ENCODE measurements at regions not wholly inside any gene's neighbourhood (a gene's known extent, or its start where the extent isn't known, plus 50 kb on each side); places are given as distances from the start of the nearest gene placed in this dataset.

DNA sequence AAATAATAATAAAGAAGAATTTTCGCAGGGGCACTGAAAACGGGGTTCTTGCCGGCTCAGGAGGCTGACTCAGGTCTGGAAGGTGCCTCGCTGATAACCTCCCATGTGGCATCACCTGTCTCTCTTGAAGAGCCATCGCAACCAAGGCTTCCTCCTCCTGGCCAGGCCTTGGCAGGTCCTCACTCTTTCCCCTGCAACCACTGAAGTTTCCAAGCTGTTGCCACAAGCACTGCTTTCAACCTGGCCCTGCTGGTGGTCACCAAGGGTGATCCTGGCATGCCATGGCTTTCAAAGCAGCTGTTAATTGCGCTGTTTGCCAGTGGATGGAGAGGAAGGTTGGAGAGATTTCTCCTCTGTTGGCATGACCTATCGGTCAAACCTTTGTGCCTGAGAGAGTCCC, 163.6 kb upstream of the COPS8 start:
- no peak for DNase-seq (ENCODE audit: low read depth in 2 of 2)

DNA sequence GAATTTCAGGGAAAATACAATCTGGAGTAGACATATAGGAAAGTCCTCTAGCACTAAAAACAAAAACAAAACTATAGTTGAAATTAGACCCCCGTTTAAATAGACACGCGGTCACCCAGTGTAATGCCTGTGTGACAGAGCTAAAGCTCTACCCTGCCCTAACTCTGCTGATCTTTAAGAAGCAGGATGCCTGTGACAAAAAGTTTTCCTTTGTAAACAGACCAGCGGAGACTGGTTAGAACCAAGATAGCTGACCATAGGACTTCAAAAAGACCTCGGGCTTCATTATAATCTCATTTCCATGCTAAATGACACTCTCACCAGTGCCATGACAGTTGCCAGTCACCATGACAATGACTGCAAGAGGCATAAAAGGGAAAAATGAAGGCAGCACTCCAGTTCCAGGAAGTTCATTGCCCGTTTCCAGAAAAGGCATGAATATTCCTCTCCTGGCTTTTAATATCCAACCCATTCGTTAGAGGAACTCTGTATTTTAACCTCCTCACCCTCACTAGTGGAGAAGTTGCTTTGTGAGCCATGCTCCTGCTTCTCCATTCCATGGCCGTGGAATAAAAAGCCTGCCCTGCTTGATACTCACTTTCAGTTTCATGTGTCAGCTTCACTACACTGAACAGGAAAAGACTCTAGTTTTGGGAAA, 157.2 kb upstream of the COPS8 start:
- no peak for DNase-seq (ENCODE audit: low read depth in 2 of 2)

DNA sequence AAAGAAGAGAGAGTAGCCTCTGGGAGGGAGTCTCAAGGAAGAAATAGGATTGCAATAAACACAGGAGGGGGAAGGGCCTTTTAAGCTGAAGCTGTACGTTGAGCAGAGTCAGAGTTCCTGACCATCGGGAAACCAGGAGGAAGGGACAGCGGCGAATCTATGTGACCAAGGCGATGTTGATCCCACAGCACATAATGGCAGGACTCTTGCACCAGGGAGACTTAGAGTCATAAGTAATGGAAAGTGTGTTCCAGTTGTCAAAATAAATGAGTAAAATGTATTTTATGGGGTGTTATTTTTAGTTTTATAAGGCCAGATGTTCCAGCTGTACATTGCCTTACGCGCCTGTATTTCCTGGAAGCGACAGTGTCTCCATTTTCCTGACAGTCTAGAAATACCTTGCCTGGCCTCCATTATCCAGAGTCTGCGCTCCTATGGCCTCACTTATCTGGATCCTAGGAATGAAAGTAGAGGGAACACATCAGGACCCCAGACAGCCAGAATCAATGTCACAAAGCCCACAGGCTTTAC, 152.8 kb upstream of the COPS8 start:
- DNase-seq (ENCODE audit: low read depth in 2 of 2), result no peak

DNA sequence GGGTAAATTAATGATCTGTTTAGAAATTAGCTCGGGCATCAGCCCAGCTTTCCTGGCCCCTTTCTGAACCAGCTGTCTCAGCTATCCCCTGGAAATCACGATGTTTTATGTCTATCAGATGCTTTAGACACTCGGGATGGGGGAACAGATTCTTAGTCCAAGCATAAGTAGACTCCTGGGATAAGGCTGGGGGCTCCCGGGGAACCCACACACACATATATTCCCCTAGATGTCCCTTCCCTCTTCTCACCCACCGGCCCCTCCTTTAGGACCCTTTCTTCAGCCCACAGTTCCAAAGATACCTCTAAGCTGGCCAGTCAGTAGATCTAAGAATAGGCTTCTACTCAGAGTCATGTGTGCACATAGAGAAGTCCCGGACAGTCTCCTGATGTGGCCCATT, 151.5 kb upstream of the COPS8 start:
- no peak for DNase-seq (ENCODE audit: low read depth in 2 of 2)

DNA sequence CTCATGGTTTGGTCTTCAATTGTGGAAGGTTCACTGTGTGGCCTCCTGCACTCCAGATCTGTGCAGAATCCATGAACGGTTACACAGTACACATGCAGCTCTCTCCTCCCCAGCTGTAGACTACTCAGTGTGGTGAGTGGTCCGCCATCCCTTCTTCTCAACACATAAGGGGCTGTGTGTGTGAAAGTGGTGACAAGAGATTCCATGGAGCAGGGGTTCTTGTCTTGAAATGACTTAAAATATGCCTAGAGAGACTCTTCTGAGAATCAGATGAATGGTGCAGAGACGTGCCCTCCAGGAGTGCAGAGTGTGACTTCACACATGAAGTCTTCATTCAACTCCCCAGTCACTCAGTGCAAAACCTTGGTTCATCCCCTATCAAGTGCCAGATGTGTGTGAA, 151.0 kb upstream of the COPS8 start:
- DNase-seq (ENCODE audit: low read depth in 2 of 2), result no peak

DNA sequence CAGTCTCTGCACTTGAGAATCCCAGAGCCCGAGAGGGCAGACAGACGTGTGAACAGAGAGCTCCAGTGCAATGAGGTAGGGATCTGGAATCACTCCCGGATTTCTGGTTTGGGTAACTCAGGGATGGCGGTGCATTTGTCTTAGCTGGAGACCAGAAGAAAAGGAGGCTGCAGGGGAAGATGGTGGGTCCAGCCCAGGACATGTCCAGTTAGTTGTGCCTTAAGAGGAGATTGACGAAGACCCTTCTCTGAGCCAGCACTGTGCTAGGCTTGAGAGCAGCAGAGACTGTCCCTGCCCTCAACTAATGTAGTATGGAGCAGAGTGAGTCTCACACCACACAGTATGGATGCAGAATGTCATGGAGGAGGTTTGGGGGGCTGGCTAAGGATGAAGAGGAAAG, 150.6 kb upstream of the COPS8 start:
- no peak for DNase-seq (ENCODE audit: low read depth in 2 of 2)

DNA sequence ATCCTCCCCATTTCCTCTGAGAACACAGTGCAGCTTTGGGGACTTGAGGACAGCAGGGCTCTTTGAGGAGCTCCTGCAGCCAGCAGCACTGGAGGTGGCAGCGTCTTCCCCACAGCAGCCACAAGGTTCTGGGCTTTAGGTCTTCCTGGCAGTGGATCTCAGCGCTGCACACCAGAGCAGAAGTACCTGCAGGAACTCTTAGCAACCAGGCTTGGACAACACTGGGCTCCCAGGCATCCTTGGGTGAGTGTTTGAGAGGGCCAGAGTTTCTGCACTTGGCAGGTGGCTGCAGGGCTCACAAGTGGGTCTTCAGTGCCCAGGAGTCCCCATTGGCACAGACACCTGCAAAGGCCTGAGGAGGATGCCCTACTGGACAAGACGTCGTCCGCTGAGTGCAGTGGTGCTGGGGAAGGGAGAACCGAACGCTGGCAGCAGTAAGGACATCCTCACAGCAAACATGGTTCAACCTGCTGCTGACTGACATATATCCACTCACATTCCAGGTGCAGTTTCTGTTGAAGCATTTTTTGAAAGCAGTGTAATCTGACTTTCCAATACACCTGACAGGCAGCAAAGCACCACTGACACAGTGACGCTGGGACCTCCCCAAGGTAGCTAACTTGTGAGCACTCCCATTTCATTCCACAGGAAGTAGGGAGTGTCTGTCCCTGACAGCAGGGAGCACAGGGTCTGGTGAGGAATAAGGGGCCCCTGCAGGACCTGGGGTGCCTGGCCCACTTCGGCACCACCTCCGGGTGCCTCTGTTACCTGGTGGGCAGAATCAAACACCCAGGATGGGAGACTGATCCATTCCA, 149.9 kb upstream of the COPS8 start:
- no peak for DNase-seq (ENCODE audit: low read depth in 2 of 2)

DNA sequence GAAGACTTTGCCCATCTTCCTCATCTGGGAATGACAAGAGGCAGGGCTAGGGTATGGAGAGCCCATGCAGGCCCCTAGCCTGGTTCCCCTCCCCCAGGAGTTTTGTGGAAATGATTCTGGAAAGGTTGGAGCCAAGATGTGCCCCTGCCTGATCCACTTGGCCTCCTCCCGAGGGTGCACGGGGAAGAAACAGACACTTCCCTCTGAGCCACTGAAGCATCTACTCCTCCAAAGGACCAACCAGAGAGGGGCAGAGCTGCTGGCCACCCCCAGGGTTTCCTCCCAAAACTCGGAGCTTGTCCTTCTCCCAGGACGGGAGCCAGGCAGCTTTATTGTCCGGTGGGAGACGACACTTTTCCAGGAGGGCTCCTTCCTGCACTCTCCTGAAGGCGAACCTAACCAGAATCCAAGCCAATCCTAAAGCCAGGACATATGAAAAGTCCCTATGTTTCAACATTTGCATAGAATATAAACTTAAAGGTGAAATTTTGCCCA, 149.2 kb upstream of the COPS8 start:
- no peak for DNase-seq (ENCODE audit: low read depth in 2 of 2)

DNA sequence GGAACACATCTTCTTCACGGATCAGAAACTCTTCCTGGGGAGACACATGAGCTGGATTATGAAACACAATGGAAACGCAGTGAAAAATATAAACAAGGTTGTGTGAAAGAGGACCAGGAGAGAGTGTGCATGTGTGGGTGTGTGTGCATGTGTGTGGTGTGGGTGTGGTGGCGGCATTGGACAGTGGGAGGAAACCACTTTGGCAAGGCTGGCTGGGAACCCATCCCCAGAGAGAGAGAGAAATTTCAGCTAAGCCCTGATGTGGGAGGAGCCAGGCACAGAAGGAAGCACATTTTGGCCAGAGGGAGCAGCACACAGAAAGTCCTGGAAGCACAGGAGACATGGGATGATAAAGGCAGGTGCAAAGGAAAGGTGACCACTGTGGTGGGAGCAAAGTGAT, 147.6 kb upstream of the COPS8 start:
- no peak for DNase-seq (ENCODE audit: low read depth in 2 of 2)

DNA sequence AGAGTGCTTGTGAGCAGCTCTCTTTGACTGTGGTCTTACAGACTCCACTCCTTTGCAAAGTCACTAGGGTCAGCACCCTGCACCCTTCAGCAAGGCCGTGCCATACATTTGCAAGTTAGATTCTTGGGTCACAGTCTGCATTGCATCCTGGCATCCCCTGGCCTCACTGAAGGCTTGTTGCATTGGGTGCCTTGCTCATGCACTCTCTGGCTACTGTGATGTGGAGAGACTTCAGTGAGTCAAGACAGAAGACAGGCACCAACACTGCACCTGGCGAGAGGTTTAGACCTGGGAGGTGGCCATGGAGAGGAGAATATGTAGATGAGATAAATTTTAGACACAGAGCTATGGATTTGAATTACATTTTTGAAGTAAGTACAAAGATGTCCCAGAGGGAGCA, 146.4 kb upstream of the COPS8 start:
- DNase-seq (ENCODE audit: low read depth in 2 of 2), result no peak

DNA sequence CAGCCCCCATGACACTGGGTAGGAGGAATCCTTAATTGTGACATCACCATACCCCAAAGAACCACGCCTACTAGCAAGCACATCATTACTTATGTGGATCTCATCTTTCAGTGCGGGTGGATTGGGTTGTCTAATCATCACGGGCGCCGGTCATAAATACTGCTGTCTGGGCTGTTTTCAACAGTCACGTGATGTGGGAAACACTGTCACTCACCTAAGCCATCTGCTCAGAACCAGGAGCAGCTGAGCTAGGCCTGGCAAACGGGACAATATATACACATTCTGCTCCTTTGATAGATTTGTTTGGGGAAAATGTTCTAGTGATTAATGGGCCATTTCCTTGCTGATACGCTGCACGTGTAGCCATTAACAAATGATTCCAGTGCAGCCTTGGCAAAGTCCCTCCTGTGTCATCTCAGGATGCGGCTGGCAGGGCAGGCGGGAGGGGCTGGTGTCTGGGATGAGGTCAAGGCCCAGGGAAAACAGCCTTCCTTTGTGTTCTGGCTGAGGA, 145.9 kb upstream of the COPS8 start:
- peak; percentile 54 to 55 for DNase-seq (ENCODE audit: low read depth in 2 of 2)

DNA sequence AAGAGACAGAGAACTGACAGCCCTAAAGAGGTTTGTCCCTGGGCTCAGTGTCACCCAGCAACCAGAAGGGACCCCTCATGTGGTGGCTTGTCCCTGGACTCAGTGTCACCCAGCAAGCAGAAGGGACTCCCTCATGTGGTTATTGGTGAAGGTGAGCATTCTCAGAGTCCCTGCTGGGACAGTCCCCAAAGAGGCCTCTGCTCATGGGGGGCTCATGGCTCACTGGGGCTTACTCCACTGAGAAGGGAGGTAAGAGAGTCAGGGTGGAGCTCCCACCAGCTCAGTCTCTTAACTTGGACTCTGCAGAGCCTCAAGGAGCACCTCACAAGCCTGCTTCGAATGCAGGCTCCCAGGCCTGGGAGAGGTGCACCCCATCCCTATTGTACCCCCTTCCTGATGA, 145.2 kb upstream of the COPS8 start:
- no peak for DNase-seq (ENCODE audit: low read depth in 2 of 2)

DNA sequence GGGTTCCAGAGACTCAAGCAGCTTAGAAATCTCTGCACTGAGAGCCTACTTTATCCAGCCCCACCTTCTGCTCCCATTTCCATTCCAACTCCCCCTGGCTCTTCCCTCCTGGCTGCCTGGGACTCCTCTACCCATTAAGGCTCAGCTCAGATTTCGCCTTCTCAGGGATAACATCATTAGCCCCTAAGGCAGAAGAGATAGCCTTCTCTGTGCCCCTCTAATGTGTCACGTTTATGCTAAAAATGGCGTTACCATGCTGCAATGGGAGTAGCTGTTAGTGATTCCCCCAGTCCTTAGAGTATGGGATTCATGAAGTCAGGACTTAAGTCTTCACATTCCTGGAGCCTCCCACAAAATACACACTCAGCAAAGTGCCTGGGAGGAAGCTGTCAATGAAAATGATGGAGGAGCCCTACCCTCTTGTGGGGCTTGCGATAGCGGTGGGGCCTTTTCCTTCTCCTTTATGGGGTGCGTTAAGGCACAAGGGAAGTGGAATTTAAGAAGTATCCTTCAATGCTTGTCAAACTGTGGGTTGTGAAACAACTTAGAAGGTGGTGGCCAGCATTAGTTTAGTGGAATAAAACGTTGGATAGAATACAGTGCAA, 144.7 kb upstream of the COPS8 start:
- DNase-seq (ENCODE audit: low read depth in 2 of 2), result no peak

DNA sequence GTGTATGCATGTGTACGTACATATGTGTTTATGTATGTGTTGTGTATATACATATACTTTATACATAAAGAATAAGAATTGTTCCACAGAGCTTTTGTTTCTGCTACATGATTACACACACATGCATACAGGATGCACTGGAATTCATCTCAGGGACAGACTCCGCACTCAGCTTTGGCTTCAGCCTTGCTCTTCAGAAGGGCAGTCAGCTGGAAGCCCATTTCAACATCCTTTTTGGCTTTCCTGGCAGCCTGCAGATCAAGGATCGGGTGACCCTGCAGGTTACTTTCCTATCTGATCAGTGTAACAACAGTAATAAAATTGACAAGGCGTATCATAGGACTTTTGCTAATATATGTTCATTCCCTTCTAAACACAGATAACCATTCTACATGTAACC, 144.1 kb upstream of the COPS8 start:
- DNase-seq (ENCODE audit: low read depth in 2 of 2), result no peak

DNA sequence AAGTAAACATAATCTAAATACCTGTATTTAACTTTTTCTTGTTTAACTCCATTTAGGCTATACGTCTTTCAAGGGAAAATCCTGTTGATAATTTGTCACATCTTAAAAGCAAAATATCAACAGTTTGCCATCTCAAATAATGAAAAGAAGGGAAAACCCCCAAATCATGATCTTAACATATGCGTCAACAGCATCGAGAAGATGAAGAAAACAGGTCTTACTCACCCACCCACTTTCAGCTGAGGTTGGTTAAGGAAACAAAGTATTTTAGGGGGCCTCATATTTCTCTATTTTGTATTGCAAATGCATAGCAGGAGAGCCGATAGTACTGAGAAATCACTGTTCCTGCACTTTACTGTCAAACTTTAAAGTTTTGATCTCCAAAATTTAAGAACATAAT, 143.1 kb upstream of the COPS8 start:
- DNase-seq (ENCODE audit: low read depth in 2 of 2), result no peak

DNA sequence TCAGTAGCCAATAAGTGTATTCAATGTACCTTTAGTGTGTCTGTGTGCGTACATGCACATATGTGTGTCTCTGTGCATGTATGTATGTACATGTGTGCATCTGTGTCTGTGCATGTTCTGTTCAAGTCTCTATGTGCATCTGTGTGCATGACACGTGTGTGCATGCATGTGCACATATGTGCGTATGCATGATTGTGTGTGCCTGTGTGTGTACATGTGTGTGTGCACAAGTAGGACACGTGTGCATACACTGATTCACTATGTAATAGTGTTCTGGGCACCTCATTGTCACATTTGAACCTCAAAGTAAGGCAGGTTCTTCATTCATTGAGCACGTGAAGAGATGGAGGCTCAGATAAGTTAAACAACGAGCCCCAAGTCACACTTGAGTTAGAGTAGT, 142.6 kb upstream of the COPS8 start:
- no peak for DNase-seq (ENCODE audit: low read depth in 2 of 2)

DNA sequence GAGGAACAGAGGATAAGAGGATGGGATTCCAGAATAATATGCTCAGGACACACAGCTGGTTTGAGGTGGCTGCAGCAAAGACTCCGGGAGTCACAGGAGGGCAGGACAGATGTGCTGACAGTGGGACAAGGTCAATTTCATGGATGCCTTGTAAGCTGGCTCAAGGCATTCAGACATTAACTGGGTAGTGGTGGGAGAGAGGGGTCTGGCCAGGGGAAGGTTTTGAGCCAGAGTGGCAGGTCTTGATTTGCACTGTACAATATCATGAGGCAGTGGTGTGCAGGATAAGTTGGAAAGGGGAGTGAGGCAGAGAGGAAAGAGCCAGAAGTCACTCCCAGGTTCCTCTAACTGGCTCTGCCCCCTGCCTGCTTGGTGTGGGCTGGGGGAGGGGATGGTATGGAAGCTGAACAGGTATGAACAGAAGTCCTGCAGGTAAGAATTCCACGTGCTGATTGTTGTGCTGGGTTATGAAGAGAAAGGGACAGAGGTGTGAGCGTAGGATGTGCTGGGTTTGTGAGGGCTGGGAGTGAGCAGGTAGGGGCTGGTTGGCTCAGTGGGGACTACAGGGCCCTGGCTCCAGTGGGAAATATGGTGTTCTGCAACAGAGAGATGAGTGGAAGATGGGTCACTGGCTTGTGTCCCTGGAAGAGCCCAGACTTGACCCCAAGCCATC, 141.7 kb upstream of the COPS8 start:
- DNase-seq (ENCODE audit: low read depth in 2 of 2), result no peak

DNA sequence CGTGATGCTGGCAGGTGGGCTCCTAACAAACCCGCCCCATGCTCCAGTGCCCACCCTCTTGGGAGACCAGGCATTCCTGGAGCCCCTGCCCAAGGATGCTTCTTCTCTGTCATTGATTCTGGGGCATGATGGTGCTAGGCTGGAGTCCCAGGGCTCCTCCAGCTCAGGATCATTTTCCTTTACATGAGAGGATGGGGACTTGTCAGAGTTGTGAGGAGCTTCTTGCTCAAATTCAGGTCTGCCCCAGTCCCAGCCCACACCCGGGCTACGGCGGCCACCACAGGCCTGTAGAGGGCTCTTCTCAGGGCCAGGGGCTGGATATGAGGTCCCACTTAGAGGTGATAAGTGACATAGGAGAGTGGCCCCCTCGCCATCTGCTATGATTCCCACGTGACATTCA, 141.1 kb upstream of the COPS8 start:
- no peak for DNase-seq (ENCODE audit: low read depth in 2 of 2)

DNA sequence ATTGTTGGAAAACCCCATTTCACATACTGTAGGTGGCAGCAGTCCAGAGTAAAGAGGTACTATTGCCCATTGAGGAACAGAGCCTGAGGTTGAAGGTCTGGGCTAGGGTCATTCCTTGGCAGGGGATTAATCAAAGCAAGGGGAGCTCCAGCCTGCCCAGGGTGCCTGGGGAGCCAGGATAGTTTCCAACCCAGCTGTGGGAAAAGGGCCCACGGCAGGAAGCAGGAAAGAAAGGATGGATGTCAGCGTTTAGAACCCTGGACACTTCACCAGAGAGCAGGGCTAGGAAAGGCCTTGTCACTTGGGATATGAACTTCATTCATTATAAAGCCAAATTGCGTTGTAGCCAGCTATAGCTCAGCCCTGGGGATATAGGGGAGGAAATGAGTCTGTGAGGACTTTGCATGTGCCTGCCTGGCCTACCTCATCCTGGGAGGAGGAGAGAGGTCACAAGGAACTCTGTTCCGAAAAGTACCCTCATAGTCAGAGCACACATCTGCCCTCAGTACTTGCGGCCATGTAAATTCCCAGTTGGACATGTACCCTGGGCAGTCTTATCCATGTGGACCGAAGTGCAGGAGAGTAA, 140.2 kb upstream of the COPS8 start:
- DNase-seq (ENCODE audit: low read depth in 2 of 2), result no peak

DNA sequence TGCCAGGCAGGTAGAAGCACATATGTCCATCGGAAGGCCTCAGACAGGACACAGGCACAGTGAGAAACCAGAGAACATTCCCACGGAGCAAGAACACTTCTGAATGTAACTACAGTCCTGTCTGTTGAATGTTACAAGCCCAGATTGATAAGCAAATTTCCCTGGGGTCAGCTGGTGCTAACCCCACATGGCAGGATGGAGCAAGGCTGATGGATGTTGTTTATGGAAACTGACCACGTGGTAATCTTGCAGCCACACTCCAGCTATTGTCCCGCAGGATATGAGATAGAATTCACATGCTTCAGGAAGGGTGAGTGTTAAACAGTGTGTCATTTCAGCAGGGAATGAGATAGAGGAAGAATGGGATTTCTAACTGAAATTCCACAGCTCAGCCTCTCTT, 138.8 kb upstream of the COPS8 start:
- no peak for DNase-seq (ENCODE audit: low read depth in 2 of 2)

DNA sequence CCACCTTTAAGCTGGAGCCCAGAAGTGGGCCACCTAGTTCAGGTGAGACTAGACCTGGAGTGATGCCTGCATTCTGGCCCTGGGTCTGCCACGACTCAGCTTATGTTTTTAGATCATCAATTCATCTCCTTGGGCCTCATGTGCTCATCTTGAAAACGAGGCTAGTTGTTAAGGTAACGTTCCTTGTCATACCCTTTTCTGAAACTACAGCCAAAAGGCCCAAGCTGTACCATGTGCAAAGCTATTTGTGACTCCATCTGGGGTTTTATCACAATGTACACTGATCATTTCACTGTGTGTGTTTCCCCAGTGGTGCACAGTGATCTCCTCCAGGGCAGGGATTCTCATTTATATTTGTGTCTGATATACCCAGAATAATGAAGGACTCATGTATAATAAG, 138.4 kb upstream of the COPS8 start:
- DNase-seq (ENCODE audit: low read depth in 2 of 2), result no peak

DNA sequence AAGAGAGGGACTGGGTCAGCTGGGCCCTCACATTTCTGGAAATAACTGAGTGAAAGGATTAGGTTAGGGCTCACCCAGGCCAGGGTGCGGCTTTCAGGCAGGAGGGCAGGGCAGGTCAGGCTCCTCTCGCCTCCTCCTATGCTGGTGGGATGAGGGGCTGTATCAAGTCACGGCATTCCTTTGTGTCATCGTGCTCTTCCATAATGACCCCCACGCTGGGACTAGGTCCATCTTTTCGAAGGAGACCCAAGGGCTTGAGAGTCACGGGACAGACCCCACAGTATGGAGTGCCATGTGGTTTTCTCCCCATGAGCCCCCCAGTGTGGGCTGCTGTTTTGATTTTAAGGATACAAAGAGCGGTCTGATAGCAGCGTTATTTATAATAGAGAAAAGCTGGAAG, 137.8 kb upstream of the COPS8 start:
- no peak for DNase-seq (ENCODE audit: low read depth in 2 of 2)

Measured in fibroblast of skin of left biceps (primary cell).